Activated CD8-positive, alpha-beta T cell treated with anti-CD3 and anti-CD28 coated beads for 36 hours (primary cell): ENCODE measurements at regions not wholly inside any gene's neighbourhood (a gene's known extent, or its start where the extent isn't known, plus 50 kb on each side); places are given as distances from the start of the nearest gene placed in this dataset.

Experiments used
- ATAC-seq: fragments of 200-7000 bp; cut with Tn5 transposase; one replicate; pipeline ENCODE4 v1.10.0; 2021; ENCODE audit warnings: mild to moderate bottlenecking, moderate library complexity
- CTCF ChIA-PET: fragments of 350-600 bp; sonication (Branson Sonifier 250); formaldehyde crosslinking; loops from one replicate; lab custom pipeline; 2021; ENCODE audit warnings: antibody characterized with exemption; lab: Charles Lee
- POLR2A ChIA-PET: fragments of 350-600 bp; sonication (Branson Sonifier 250); formaldehyde crosslinking; loops from one replicate; lab custom pipeline; 2021; ENCODE audit warnings: antibody characterized with exemption; lab: Charles Lee
- DNase-seq: peaks from one replicate; pipeline ENCODE4 v3.0.0-alpha.2; 2020
- H3K27ac Mint-ChIP-seq: one replicate; pipeline ENCODE4 v1.8.0; 2021; ENCODE audit warnings: mild to moderate bottlenecking, mixed read lengths
- H3K27me3 Mint-ChIP-seq: one replicate; pipeline ENCODE4 v1.8.0; 2021; ENCODE audit warnings: mixed read lengths
- H3K36me3 Mint-ChIP-seq: one replicate; pipeline ENCODE4 v1.8.0; 2021; ENCODE audit warnings: low read depth, mixed read lengths
- H3K4me1 Mint-ChIP-seq: one replicate; pipeline ENCODE4 v1.8.0; 2021; ENCODE audit warnings: low read depth, mixed read lengths
- H3K4me3 Mint-ChIP-seq: one replicate; pipeline ENCODE4 v1.8.0; 2021; ENCODE audit warnings: mild to moderate bottlenecking, moderate library complexity, mixed read lengths
- H3K9me3 Mint-ChIP-seq: one replicate; pipeline ENCODE4 v1.8.0; 2021; ENCODE audit warnings: mixed read lengths
- intact Hi-C: fragments of 100-400 bp; cut with micrococcal nuclease; formaldehyde crosslinking; loops from one replicate; pipeline ENCODE4 v1.10.0; 2022
- TF ChIP-seq, protein P1 (sequence below): fragments of 200-600 bp; IDR thresholded peaks from one replicate; pipeline ENCODE4 v1.8.0; 2022; ENCODE audit warnings: antibody characterized with exemption, mild to moderate bottlenecking

- DNase-seq (no peak), ATAC-seq (no peak)
- peaks cover 5% of the 10 kb centered on the region for H3K27me3 Mint-ChIP-seq
- CTCF ChIA-PET: interaction anchor here (2.1 to 3.2 kb wide), 5 partner anchors 8 to 51 kb away, joined by 9 to 30 read pairs (median 23); no protein-coding TSS in a partner anchor
- POLR2A ChIA-PET: no interaction called here
- no peaks in the 10 kb centered on the region for H3K4me1 Mint-ChIP-seq
- no peak overlapping the region for H3K4me3 Mint-ChIP-seq
- H3K9me3 Mint-ChIP-seq: no peaks in the 10 kb centered on the region
- no peak overlapping the region for H3K27ac Mint-ChIP-seq
- intact Hi-C loops: no loop called here
- no peaks in the 10 kb centered on the region for H3K36me3 Mint-ChIP-seq
- TF ChIP-seq, protein P1, sequence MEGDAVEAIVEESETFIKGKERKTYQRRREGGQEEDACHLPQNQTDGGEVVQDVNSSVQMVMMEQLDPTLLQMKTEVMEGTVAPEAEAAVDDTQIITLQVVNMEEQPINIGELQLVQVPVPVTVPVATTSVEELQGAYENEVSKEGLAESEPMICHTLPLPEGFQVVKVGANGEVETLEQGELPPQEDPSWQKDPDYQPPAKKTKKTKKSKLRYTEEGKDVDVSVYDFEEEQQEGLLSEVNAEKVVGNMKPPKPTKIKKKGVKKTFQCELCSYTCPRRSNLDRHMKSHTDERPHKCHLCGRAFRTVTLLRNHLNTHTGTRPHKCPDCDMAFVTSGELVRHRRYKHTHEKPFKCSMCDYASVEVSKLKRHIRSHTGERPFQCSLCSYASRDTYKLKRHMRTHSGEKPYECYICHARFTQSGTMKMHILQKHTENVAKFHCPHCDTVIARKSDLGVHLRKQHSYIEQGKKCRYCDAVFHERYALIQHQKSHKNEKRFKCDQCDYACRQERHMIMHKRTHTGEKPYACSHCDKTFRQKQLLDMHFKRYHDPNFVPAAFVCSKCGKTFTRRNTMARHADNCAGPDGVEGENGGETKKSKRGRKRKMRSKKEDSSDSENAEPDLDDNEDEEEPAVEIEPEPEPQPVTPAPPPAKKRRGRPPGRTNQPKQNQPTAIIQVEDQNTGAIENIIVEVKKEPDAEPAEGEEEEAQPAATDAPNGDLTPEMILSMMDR: no peak
These were observed 82.8 kb upstream of the SEC14L1 start for GRCh38 chr17:77058016-77058415.

GRCh38 chr17:77061669-77062068 lies 79.1 kb upstream of the SEC14L1 start:
- Mint-ChIP-seq H3K27me3 (peaks cover 9% of the 10 kb centered on the region), H3K4me3 (no peak overlapping the region), H3K9me3 (no peaks in the 10 kb centered on the region), H3K4me1 (no peaks in the 10 kb centered on the region), H3K27ac (no peak overlapping the region), H3K36me3 (no peaks in the 10 kb centered on the region)
- no peak for ATAC-seq
- CTCF ChIA-PET: interaction anchor here (1.0 to 2.2 kb wide), 2 partner anchors 50 to 194 kb away, joined by 4 to 10 read pairs; partner anchors contain the start of gene MGAT5B
- POLR2A ChIA-PET: no interaction called here
- intact Hi-C loops: no loop called here
- no peak for DNase-seq
- TF ChIP-seq, protein P1: no peak

DNA sequence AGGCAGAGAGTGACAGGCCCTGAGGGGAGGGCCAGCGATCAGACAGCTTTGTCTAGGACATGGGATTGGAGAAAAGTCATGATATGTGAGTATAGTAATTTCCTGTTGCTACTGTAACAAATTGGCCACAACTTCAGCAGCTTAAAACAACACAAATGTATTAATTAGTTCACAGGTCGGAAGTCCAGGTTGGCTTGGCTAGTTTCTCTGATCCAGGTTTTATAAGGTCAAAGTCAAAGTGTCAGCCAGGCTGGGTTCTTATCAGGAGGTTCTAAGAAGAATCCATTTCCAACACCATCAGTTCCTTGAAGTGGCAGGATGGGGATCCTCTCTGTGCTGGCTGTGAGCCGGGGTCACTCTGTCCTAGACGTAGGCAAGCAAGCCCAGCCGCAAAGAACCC lies 76.2 kb upstream of the SEC14L1 start:
- Mint-ChIP-seq H3K4me1 (no peaks in the 10 kb centered on the region), H3K4me3 (no peak overlapping the region), H3K9me3 (no peaks in the 10 kb centered on the region), H3K27ac (no peak overlapping the region), H3K27me3 (peaks cover 17% of the 10 kb centered on the region), H3K36me3 (no peaks in the 10 kb centered on the region)
- no peak for ATAC-seq
- ChIA-PET POLR2A (no interaction called here), CTCF (interaction anchor here (1.0 to 4.1 kb wide), 4 partner anchors 8 to 196 kb away, joined by 3 to 30 read pairs (median 8); partner anchors contain the start of gene MGAT5B)
- TF ChIP-seq, protein P1: no peak
- intact Hi-C loops: no loop called here
- DNase-seq: no peak

DNA sequence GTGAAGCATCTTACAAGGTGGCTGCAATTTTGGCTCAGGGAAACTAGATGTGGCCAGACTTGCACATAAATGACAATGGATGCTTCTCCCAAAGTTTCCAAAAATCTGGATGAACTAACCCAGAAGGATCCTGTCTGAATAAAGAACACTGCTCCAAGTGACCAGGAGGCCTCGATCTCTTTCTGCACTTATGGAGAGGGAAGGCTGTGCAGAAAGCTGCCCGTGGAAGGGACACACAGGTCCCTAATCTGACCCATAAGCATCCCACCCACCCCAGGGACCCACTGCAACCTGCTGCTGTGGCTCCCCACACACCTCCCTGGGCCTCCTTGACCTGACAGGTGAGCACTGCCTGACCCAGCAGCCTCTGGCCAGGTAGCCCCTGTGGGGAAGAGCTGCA lies 74.6 kb upstream of the SEC14L1 start:
- POLR2A ChIA-PET: no interaction called here

More for the DNA sequence above, 74.6 kb upstream of the SEC14L1 start:
- CTCF ChIA-PET: interaction anchor here (0.6 to 4.1 kb wide), 18 partner anchors 10 to 249 kb away, joined by 3 to 30 read pairs (median 4); partner anchors contain the start of gene MGAT5B
- intact Hi-C loops: loop anchor here (5.0 kb wide), 1 partner anchor 199 kb away; the partner anchor contains the start of gene MGAT5B
- ATAC-seq (no peak), DNase-seq (no peak)
- Mint-ChIP-seq H3K36me3 (no peaks in the 10 kb centered on the region), H3K4me1 (no peaks in the 10 kb centered on the region), H3K27me3 (peaks cover 14% of the 10 kb centered on the region), H3K4me3 (no peak overlapping the region), H3K27ac (no peak overlapping the region), H3K9me3 (no peaks in the 10 kb centered on the region)
- TF ChIP-seq, protein P1: no peak
